IMR-90 (cell line): ENCODE measurements at regions not wholly inside any gene's neighbourhood (a gene's known extent, or its start where the extent isn't known, plus 50 kb on each side); places are given as distances from the start of the nearest gene placed in this dataset.

Experiments
- CEBPB ChIP-seq: IDR thresholded peaks from 2 replicates; pipeline ENCODE4 v1.6.1; 2012; ENCODE audit warnings: low read depth, low read length, improper control_type of control experiment
- CTCF ChIP-seq: conservative IDR thresholded peaks from 2 replicates; pipeline ENCODE4 v1.5.1; 2012; ENCODE audit warnings: mild to moderate bottlenecking, low read depth, low read length, improper control_type of control experiment
- MXI1 ChIP-seq: IDR thresholded peaks from 2 replicates; pipeline ENCODE4 v1.6.1; 2012; ENCODE audit warnings: low read depth, mild to moderate bottlenecking, low read length, moderate library complexity, borderline replicate concordance
- POLR2A ChIP-seq: IDR thresholded peaks from 2 replicates; pipeline ENCODE4 v1.6.1; 2012; ENCODE audit warnings: mild to moderate bottlenecking, low read depth, low read length
- RAD21 ChIP-seq: IDR thresholded peaks from 2 replicates; pipeline ENCODE4 v1.6.1; 2012; ENCODE audit warnings: low read length, improper control_type of control experiment
- RFX5 ChIP-seq: IDR thresholded peaks from 2 replicates; pipeline ENCODE4 v1.8.0; 2012; ENCODE audit warnings: low read depth, mild to moderate bottlenecking, low read length, moderate library complexity
- SMC3 ChIP-seq: fragments of 150-350 bp; IDR thresholded peaks from 2 replicates; pipeline ENCODE4 v1.6.1; 2016; ENCODE audit warnings: low read depth, mild to moderate bottlenecking, antibody characterized with exemption, low read length, moderate library complexity
- TF ChIP-seq, protein P1 (sequence below): fragments of 150-350 bp; IDR thresholded peaks from 2 replicates; pipeline ENCODE4 v1.6.1; 2017; ENCODE audit warnings: mild to moderate bottlenecking, antibody characterized with exemption, low read length, low read depth

- no peak for TF ChIP-seq MXI1
- no peak for TF ChIP-seq RFX5
- no peak for TF ChIP-seq CTCF
- TF ChIP-seq POLR2A: no peak
- no peak for TF ChIP-seq CEBPB
- TF ChIP-seq, protein P1, sequence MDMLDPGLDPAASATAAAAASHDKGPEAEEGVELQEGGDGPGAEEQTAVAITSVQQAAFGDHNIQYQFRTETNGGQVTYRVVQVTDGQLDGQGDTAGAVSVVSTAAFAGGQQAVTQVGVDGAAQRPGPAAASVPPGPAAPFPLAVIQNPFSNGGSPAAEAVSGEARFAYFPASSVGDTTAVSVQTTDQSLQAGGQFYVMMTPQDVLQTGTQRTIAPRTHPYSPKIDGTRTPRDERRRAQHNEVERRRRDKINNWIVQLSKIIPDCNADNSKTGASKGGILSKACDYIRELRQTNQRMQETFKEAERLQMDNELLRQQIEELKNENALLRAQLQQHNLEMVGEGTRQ: no peak
- no peak for TF ChIP-seq SMC3
- TF ChIP-seq RAD21: no peak
These were observed 231.2 kb upstream of the LYPLAL1 start for GRCh38 chr1:218942431-218942830.
